Head of caudate nucleus (tissue), 42 donors: ENCODE measurements at regions not wholly inside any gene's neighbourhood (a gene's known extent, or its start where the extent isn't known, plus 50 kb on each side); places are given as distances from the start of the nearest gene placed in this dataset.
"Not testable (repeated sequence)": the region's sequence is repeated elsewhere in the genome, so short reads cannot be mapped to it uniquely, and the experiment has no call there.

Source experiments
- DNase-seq, 42 donors: peaks; one replicate each; pipeline versions ENCODE4 v3.0.0 to v3.0.0-alpha.2; 2020 to 2021; ENCODE audit warnings: mixed read lengths in 7 of 42
- intact Hi-C: fragments of 100-400 bp; cut with DNase I; formaldehyde crosslinking; loops from one replicate; pipeline ENCODE4 v1.15.0; 2022

- DNase-seq: not testable (repeated sequence)
Measured at GRCh38 chr1:191525944-191526343, 632.3 kb upstream of the RGS18 start.

GRCh38 chr1:191528275-191528674, 630.0 kb upstream of the RGS18 start:
- DNase-seq: no peak
- intact Hi-C loops: no loop called here

More at GRCh38 chr1:191525944-191526343, 632.3 kb upstream of the RGS18 start:
- intact Hi-C loops: not testable (repeated sequence)

- DNase-seq: no peak
Measured at GRCh38 chr1:191530928-191531327, 627.3 kb upstream of the RGS18 start.

GRCh38 chr1:191533254-191533653, 625.0 kb upstream of the RGS18 start:
- intact Hi-C loops: no loop called here
- DNase-seq: no peak

More at GRCh38 chr1:191530928-191531327, 627.3 kb upstream of the RGS18 start:
- intact Hi-C loops: no loop called here

GRCh38 chr1:191536791-191537429, 621.4 kb upstream of the RGS18 start:
- DNase-seq: no peak
- intact Hi-C loops: no loop called here

GRCh38 chr1:191541758-191542157, 616.5 kb upstream of the RGS18 start:
- intact Hi-C loops: no loop called here

GRCh38 chr1:191542444-191542843, 615.8 kb upstream of the RGS18 start:
- intact Hi-C loops: no loop called here
- DNase-seq: no peak

More at GRCh38 chr1:191541758-191542157, 616.5 kb upstream of the RGS18 start:
- no peak for DNase-seq

- peak in 4 of 42 donors; percentile 2 to 44 (median 16) for DNase-seq
- intact Hi-C loops: no loop called here
Measured at GRCh38 chr1:191546803-191547202, 611.5 kb upstream of the RGS18 start.

- intact Hi-C loops: no loop called here
Measured at GRCh38 chr1:191551019-191551418, 607.2 kb upstream of the RGS18 start.

GRCh38 chr1:191558379-191558778, 599.9 kb upstream of the RGS18 start:
- DNase-seq: no peak
- intact Hi-C loops: no loop called here

More at GRCh38 chr1:191551019-191551418, 607.2 kb upstream of the RGS18 start:
- no peak for DNase-seq

- no peak for DNase-seq
- intact Hi-C loops: no loop called here
Measured at GRCh38 chr1:191561276-191561675, 597.0 kb upstream of the RGS18 start.

- intact Hi-C loops: no loop called here
- no peak for DNase-seq
Measured at GRCh38 chr1:191564275-191564674, 594.0 kb upstream of the RGS18 start.

- DNase-seq: no peak
- intact Hi-C loops: no loop called here
Measured at GRCh38 chr1:191572479-191572878, 585.8 kb upstream of the RGS18 start.

- intact Hi-C loops: no loop called here
- DNase-seq: no peak
Measured at GRCh38 chr1:191575180-191575579, 583.1 kb upstream of the RGS18 start.

- intact Hi-C loops: no loop called here
- DNase-seq: no peak
Measured at GRCh38 chr1:191575746-191576145, 582.5 kb upstream of the RGS18 start.

- DNase-seq: no peak
- intact Hi-C loops: no loop called here
Measured at GRCh38 chr1:191577213-191577612, 581.0 kb upstream of the RGS18 start.

GRCh38 chr1:191578281-191578680, 580.0 kb upstream of the RGS18 start:
- no peak for DNase-seq

GRCh38 chr1:191579019-191579418, 579.2 kb upstream of the RGS18 start:
- no peak for DNase-seq
- intact Hi-C loops: no loop called here

More at GRCh38 chr1:191578281-191578680, 580.0 kb upstream of the RGS18 start:
- intact Hi-C loops: no loop called here

GRCh38 chr1:191582169-191582568, 576.1 kb upstream of the RGS18 start:
- DNase-seq: no peak
- intact Hi-C loops: no loop called here

- intact Hi-C loops: no loop called here
- no peak for DNase-seq
Measured at GRCh38 chr1:191585095-191585494, 573.2 kb upstream of the RGS18 start.

GRCh38 chr1:191588905-191589304, 569.4 kb upstream of the RGS18 start:
- intact Hi-C loops: no loop called here

More at GRCh38 chr1:191588905-191589304, 569.4 kb upstream of the RGS18 start:
- DNase-seq: no peak
